ENCODE measurements at regions not wholly inside any gene's neighbourhood (a gene's known extent, or its start where the extent isn't known, plus 50 kb on each side); places are given as distances from the start of the nearest gene placed in this dataset.

- no peak for DNase-seq (ENCODE audit: low read depth)
- no peak overlapping the region for H3K4me3 ChIP-seq (ENCODE audit: low read depth, low read length)
- no peak for TF ChIP-seq CTCF (IDR thresholded peaks at IDR 0.05; ENCODE audit: insufficient read depth, low read depth, low read length, missing control alignments)
Observed at GRCh38 chr6:164133095-164133494, 718.6 kb downstream of the QKI start.

GRCh38 chr6:164130585-164130984 lies 716.1 kb downstream of the QKI start:
- no peak overlapping the region for H3K4me3 ChIP-seq (ENCODE audit: low read depth, low read length)
- no peak for DNase-seq (ENCODE audit: low read depth)
- no peak for TF ChIP-seq CTCF (IDR thresholded peaks at IDR 0.05; ENCODE audit: insufficient read depth, low read depth, low read length, missing control alignments)

- no peak for TF ChIP-seq CTCF (IDR thresholded peaks at IDR 0.05; ENCODE audit: insufficient read depth, low read depth, low read length, missing control alignments)
- DNase-seq (ENCODE audit: low read depth): no peak
- H3K4me3 ChIP-seq (ENCODE audit: low read depth, low read length): no peak overlapping the region
Observed at GRCh38 chr6:164130151-164130550, 715.6 kb downstream of the QKI start.

- TF ChIP-seq CTCF (IDR thresholded peaks at IDR 0.05; ENCODE audit: insufficient read depth, low read depth, low read length, missing control alignments): no peak
- H3K4me3 ChIP-seq (ENCODE audit: low read depth, low read length): no peak overlapping the region
- no peak for DNase-seq (ENCODE audit: low read depth)
Observed at GRCh38 chr6:164129218-164129617, 714.7 kb downstream of the QKI start.

- no peak overlapping the region for H3K4me3 ChIP-seq (ENCODE audit: low read depth, low read length)
- TF ChIP-seq CTCF (IDR thresholded peaks at IDR 0.05; ENCODE audit: insufficient read depth, low read depth, low read length, missing control alignments): no peak
- DNase-seq (ENCODE audit: low read depth): no peak
Observed at GRCh38 chr6:164128101-164128500, 713.6 kb downstream of the QKI start.

- DNase-seq (ENCODE audit: low read depth): no peak
- H3K4me3 ChIP-seq (ENCODE audit: low read depth, low read length): no peak overlapping the region
- no peak for TF ChIP-seq CTCF (IDR thresholded peaks at IDR 0.05; ENCODE audit: insufficient read depth, low read depth, low read length, missing control alignments)
Observed at GRCh38 chr6:164124986-164125385, 710.5 kb downstream of the QKI start.

- DNase-seq (ENCODE audit: low read depth): no peak
- TF ChIP-seq CTCF (IDR thresholded peaks at IDR 0.05; ENCODE audit: insufficient read depth, low read depth, low read length, missing control alignments): no peak
- no peak overlapping the region for H3K4me3 ChIP-seq (ENCODE audit: low read depth, low read length)
Observed at GRCh38 chr6:164124473-164124872, 710.0 kb downstream of the QKI start.
